Liver (tissue), 8 donors: ENCODE measurements at regions not wholly inside any gene's neighbourhood (a gene's known extent, or its start where the extent isn't known, plus 50 kb on each side); places are given as distances from the start of the nearest gene placed in this dataset.

ENCODE experiments used
- DNase-seq: peaks from one replicate; pipeline ENCODE4 v3.0.0-alpha.2; 2017; ENCODE audit warnings: low spot score
- H3K27ac ChIP-seq, 2 donors: one replicate each; pipeline ENCODE4 v1.7.0; 2013; ENCODE audit warnings: inconsistent platforms in 2 of 2, low read length in 2 of 2, control low read depth in 1 of 2, low read depth in 1 of 2, mild to moderate bottlenecking in 1 of 2
- H3K27me3 ChIP-seq, 4 donors: one replicate each; pipeline versions ENCODE4 v1.6.1 to v1.7.0; 2013; ENCODE audit warnings: low read length in 3 of 4, inconsistent platforms in 1 of 4, mild to moderate bottlenecking in 1 of 4, moderate library complexity in 1 of 4; ENCODE audit not compliant: control insufficient read depth in 4 of 4, insufficient read depth in 4 of 4
- H3K36me3 ChIP-seq, 4 donors: one replicate each; pipeline versions ENCODE4 v1.6.1 to v1.7.0; 2013; ENCODE audit warnings: low read length in 3 of 4, mild to moderate bottlenecking in 3 of 4, low read depth in 1 of 4, moderate library complexity in 1 of 4; ENCODE audit not compliant: control insufficient read depth in 4 of 4, insufficient read depth in 3 of 4
- H3K4me1 ChIP-seq, 4 donors: one replicate each; pipeline versions ENCODE4 v1.6.1 to v1.7.0; 2013; ENCODE audit warnings: low read length in 3 of 4, mild to moderate bottlenecking in 3 of 4, moderate library complexity in 1 of 4; ENCODE audit not compliant: control insufficient read depth in 4 of 4, insufficient read depth in 4 of 4
- H3K4me3 ChIP-seq, 3 donors: one replicate each; pipeline versions ENCODE4 v1.6.1 to v1.7.0; 2013; ENCODE audit warnings: low read length in 3 of 3, control low read depth in 1 of 3, low read depth in 1 of 3, mild to moderate bottlenecking in 1 of 3
- H3K9ac ChIP-seq, 2 donors: one replicate each; pipeline ENCODE4 v1.7.0; 2013; ENCODE audit warnings: low read length in 2 of 2, mild to moderate bottlenecking in 2 of 2, moderate library complexity in 2 of 2, control low read depth in 1 of 2, low read depth in 1 of 2
- H3K9me3 ChIP-seq, 4 donors: one replicate each; pipeline versions ENCODE4 v1.6.1 to v1.7.0; 2013; ENCODE audit warnings: low read length in 3 of 4; ENCODE audit not compliant: control insufficient read depth in 4 of 4
- ATF3 ChIP-seq: IDR thresholded peaks from 2 replicates; pipeline ENCODE4 v1.6.1; 2016; ENCODE audit warnings: antibody characterized with exemption
- CTCF ChIP-seq: fragments of 150-350 bp; IDR thresholded peaks from 2 replicates; pipeline ENCODE4 v1.5.1; 2017; ENCODE audit warnings: improper control_type of control experiment, low read depth, low read length; ENCODE audit not compliant: missing input control
- EGR1 ChIP-seq, 2 donors: IDR thresholded peaks; 2 replicates each; pipeline ENCODE4 v1.6.1; 2016 to 2018; ENCODE audit warnings: antibody characterized with exemption in 2 of 2, low read depth in 2 of 2
- FOXA1 ChIP-seq: IDR thresholded peaks from 2 replicates; pipeline ENCODE4 v1.6.1; 2016; ENCODE audit warnings: antibody characterized with exemption
- FOXA2 ChIP-seq: IDR thresholded peaks from 2 replicates; pipeline ENCODE4 v1.6.1; 2016; ENCODE audit warnings: antibody characterized with exemption
- GABPA ChIP-seq, 2 donors: IDR thresholded peaks in 1 of 2; conservative IDR thresholded peaks in 1 of 2; 2 replicates each; pipeline ENCODE4 v1.6.1; 2016; ENCODE audit warnings: antibody characterized with exemption in 2 of 2, mild to moderate bottlenecking in 1 of 2, moderate library complexity in 1 of 2
- HNF4A ChIP-seq, 2 donors: conservative IDR thresholded peaks; 2 replicates each; pipeline ENCODE4 v1.6.1; 2016; ENCODE audit warnings: antibody characterized with exemption in 2 of 2, mild to moderate bottlenecking in 2 of 2
- HNF4G ChIP-seq: IDR thresholded peaks from 2 replicates; pipeline ENCODE4 v1.6.1; 2016; ENCODE audit warnings: antibody characterized with exemption
- JUND ChIP-seq, 2 donors: IDR thresholded peaks; 2 replicates each; pipeline ENCODE4 v1.6.1; 2016; ENCODE audit warnings: antibody characterized with exemption in 2 of 2
- MAX ChIP-seq: IDR thresholded peaks from 2 replicates; pipeline ENCODE4 v1.6.1; 2016; ENCODE audit warnings: antibody characterized with exemption
- NR2F2 ChIP-seq: IDR thresholded peaks from 2 replicates; pipeline ENCODE4 v1.6.1; 2016; ENCODE audit warnings: antibody characterized with exemption
- RAD21 ChIP-seq, 2 donors: IDR thresholded peaks; 2 replicates each; pipeline ENCODE4 v1.6.1; 2016; ENCODE audit warnings: antibody characterized with exemption in 2 of 2, mild to moderate bottlenecking in 2 of 2
- RXRA ChIP-seq, 2 donors: IDR thresholded peaks; 2 replicates each; pipeline ENCODE4 v1.6.1; 2017 to 2018; ENCODE audit warnings: antibody characterized with exemption in 2 of 2, mild to moderate bottlenecking in 1 of 2
- TAF1 ChIP-seq: conservative IDR thresholded peaks from 2 replicates; pipeline ENCODE4 v1.6.1; 2016; ENCODE audit warnings: antibody characterized with exemption, mild to moderate bottlenecking
- YY1 ChIP-seq: IDR thresholded peaks from 2 replicates; pipeline ENCODE4 v1.6.1; 2016; ENCODE audit warnings: antibody characterized with exemption, mild to moderate bottlenecking
- ZBTB33 ChIP-seq: IDR thresholded peaks from 2 replicates; pipeline ENCODE4 v1.6.1; 2016; ENCODE audit warnings: antibody characterized with exemption
- WGBS: extraction: QIAGEN DNeasy Blood & Tissue Kit; methylation state at CpG from one replicate; pipeline ENCODE4 v1.1.7; 2013; 5-methylcytosine and 5-hydroxymethylcytosine counted together
- TF ChIP-seq, protein P1 (sequence below): IDR thresholded peaks from 2 replicates; pipeline ENCODE4 v1.6.1; 2016; ENCODE audit warnings: antibody characterized with exemption, mild to moderate bottlenecking
- donor health status: healthy.
- donor health status: healthy.
- donor health status: healthy.
- donor health status: healthy.
- donor health status: healthy.

- WGBS, result 82% methylated on average over 4 of the region's 4 CpGs
- no peak for TF ChIP-seq HNF4G
- no peak for TF ChIP-seq FOXA1
- no peak for TF ChIP-seq FOXA2
- TF ChIP-seq NR2F2, result no peak
- TF ChIP-seq JUND (IDR thresholded peaks at IDR 0.05), result no peak
- TF ChIP-seq CTCF, result no peak
- TF ChIP-seq, protein P1, sequence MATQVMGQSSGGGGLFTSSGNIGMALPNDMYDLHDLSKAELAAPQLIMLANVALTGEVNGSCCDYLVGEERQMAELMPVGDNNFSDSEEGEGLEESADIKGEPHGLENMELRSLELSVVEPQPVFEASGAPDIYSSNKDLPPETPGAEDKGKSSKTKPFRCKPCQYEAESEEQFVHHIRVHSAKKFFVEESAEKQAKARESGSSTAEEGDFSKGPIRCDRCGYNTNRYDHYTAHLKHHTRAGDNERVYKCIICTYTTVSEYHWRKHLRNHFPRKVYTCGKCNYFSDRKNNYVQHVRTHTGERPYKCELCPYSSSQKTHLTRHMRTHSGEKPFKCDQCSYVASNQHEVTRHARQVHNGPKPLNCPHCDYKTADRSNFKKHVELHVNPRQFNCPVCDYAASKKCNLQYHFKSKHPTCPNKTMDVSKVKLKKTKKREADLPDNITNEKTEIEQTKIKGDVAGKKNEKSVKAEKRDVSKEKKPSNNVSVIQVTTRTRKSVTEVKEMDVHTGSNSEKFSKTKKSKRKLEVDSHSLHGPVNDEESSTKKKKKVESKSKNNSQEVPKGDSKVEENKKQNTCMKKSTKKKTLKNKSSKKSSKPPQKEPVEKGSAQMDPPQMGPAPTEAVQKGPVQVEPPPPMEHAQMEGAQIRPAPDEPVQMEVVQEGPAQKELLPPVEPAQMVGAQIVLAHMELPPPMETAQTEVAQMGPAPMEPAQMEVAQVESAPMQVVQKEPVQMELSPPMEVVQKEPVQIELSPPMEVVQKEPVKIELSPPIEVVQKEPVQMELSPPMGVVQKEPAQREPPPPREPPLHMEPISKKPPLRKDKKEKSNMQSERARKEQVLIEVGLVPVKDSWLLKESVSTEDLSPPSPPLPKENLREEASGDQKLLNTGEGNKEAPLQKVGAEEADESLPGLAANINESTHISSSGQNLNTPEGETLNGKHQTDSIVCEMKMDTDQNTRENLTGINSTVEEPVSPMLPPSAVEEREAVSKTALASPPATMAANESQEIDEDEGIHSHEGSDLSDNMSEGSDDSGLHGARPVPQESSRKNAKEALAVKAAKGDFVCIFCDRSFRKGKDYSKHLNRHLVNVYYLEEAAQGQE, result no peak
- TF ChIP-seq GABPA (IDR thresholded peaks at IDR 0.05 in 1 of 2, conservative IDR thresholded peaks at IDR 0.05 in 1 of 2), result no peak
- no peak for TF ChIP-seq TAF1
- TF ChIP-seq ZBTB33, result no peak
- TF ChIP-seq HNF4A (conservative IDR thresholded peaks at IDR 0.05), result no peak
- no peak for TF ChIP-seq RXRA (IDR thresholded peaks at IDR 0.05)
- TF ChIP-seq MAX, result no peak
- TF ChIP-seq RAD21 (IDR thresholded peaks at IDR 0.05), result no peak
These were observed 113.9 kb downstream of the ARL5B start for GRCh38 chr10:18773180-18773579.

DNA sequence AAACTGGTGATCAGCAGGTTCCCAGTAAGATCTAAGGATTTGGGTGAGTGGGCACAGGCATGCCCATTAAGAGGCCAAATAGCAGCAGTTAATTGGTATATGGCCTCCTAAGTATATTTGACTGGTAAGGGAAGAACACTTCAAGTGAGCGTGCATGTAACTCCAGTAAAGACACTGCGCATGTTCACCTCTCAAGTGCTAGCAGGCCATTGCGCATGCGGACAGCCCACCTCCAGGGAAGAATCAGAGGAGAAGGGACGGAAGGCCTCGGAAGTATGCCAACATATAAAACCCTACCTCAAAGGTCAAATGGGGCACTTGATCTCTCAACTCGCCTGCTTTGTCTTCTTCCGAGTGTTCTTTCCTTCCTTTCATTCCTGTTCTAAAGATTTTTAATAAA lies 118.0 kb downstream of the ARL5B start:
- H3K9me3 ChIP-seq, result no peaks in the 10 kb centered on the region
- no peak overlapping the region for H3K4me3 ChIP-seq
- no peaks in the 10 kb centered on the region for H3K4me1 ChIP-seq
- no peak overlapping the region for H3K27ac ChIP-seq
- TF ChIP-seq FOXA2 (no peak), EGR1 (IDR thresholded peaks at IDR 0.05; ENCODE audit: low read depth in 2 of 2) (no peak), NR2F2 (no peak), RXRA (IDR thresholded peaks at IDR 0.05) (no peak), ATF3 (no peak), TAF1 (no peak), HNF4G (no peak), YY1 (no peak), ZBTB33 (no peak), MAX (no peak)
- no peaks in the 10 kb centered on the region for H3K36me3 ChIP-seq
- no peak for DNase-seq
- peaks cover 0 to 4% (median 0%) of the 10 kb centered on the region in 4 donors for H3K27me3 ChIP-seq
- H3K9ac ChIP-seq, result no peak overlapping the region
- 90% methylated on average over 8 of the region's 8 CpGs for WGBS

More at GRCh38 chr10:18773180-18773579, 113.9 kb downstream of the ARL5B start:
- H3K36me3 ChIP-seq, result no peaks in the 10 kb centered on the region
- no peaks in the 10 kb centered on the region for H3K4me1 ChIP-seq
- DNase-seq, result no peak
- H3K9ac ChIP-seq, result no peak overlapping the region
- H3K27me3 ChIP-seq, result peaks cover 0 to 4% (median 0%) of the 10 kb centered on the region in 4 donors
- H3K27ac ChIP-seq, result no peak overlapping the region
- no peak overlapping the region for H3K4me3 ChIP-seq
- no peaks in the 10 kb centered on the region for H3K9me3 ChIP-seq
